ENCODE measurements at regions not wholly inside any gene's neighbourhood (a gene's known extent, or its start where the extent isn't known, plus 50 kb on each side); places are given as distances from the start of the nearest gene placed in this dataset.
A peak's percentile ranks its signal among the peaks of the same experiment; 100 is the strongest.
"Not testable (repeated sequence)": the region's sequence is repeated elsewhere in the genome, so short reads cannot be mapped to it uniquely, and the experiment has no call there.

DNA sequence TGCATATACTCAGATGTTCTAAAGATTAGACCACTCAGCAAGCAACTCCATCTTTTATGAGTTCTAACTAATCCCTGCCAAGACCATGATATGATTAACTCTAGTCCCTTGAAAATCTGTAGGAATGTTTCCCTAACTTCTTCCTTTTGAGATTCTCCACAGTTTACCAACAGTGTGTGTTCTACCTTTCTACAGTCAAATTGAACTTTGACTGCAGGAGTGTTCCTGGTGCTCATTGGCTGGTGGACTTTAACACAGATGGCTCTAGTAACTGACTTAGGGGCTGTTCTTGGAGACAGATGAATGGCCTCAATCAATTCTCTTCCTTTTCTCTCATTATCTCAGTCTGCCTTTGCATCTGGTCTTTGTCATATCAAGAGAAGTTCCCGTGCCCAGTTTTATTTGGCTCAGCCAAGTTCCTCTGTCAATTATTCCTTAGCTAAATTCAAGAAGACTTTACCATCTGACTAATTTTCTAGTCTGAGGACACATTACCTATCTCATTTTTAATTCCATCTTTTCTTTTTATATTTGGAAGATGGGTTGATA is 643.9 kb upstream of the CAMK1G start:
- peak; percentile 91 for DNase-seq (ENCODE audit: low spot score)

- DNase-seq (ENCODE audit: low spot score) = no peak
These were observed 641.0 kb upstream of the CAMK1G start for GRCh38 chr1:208942394-208943130.

- DNase-seq (ENCODE audit: low spot score) = no peak
These were observed 640.2 kb upstream of the CAMK1G start for GRCh38 chr1:208943291-208943690.

- DNase-seq (ENCODE audit: low spot score) = no peak
These were observed 638.5 kb upstream of the CAMK1G start for GRCh38 chr1:208944981-208945451.

DNA sequence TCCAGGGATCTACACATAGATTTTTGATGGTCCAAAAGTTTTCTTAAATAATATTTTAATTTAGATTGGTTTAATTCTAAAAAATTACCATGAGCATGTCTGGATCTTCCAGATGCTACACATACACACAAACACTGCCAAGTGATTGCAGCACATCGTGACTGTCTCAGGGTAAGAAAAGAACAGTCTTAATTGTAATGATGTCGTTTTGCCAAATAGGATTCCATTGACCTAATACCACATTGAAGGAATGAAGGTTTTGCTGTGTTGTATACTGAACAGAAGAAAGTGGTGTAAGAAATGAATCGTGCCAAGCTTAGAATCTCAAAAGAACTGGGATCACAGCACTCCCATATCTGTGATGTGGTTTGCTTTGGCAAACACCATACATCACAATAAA is 633.3 kb upstream of the CAMK1G start:
- DNase-seq (ENCODE audit: low spot score) = no peak

GRCh38 chr1:208951026-208951525 is 632.4 kb upstream of the CAMK1G start:
- no peak for DNase-seq (ENCODE audit: low spot score)

DNA sequence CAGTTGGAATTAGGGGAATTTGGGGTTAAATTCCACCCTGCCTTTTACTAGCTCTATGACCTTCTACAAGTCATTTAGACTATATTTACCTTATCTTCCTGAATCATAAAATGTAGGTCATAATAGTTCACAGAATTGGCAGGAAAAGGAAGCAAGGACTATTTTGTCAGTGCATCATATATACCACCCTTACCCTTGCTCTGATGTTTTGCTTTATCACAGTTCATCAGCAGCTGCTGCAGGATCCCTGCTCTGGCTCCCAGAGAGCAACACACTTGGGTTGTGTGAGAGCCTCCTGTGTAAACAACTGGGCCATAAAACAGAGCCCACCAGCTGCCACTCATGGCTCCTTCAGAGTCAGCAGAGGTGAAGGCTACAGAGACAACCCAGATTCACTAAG is 631.6 kb upstream of the CAMK1G start:
- DNase-seq (ENCODE audit: low spot score) = peak; percentile 81

GRCh38 chr1:208962867-208963266 is 620.6 kb upstream of the CAMK1G start:
- DNase-seq (ENCODE audit: low spot score) = no peak

GRCh38 chr1:208965351-208965750 is 618.2 kb upstream of the CAMK1G start:
- no peak for DNase-seq (ENCODE audit: low spot score)

DNA sequence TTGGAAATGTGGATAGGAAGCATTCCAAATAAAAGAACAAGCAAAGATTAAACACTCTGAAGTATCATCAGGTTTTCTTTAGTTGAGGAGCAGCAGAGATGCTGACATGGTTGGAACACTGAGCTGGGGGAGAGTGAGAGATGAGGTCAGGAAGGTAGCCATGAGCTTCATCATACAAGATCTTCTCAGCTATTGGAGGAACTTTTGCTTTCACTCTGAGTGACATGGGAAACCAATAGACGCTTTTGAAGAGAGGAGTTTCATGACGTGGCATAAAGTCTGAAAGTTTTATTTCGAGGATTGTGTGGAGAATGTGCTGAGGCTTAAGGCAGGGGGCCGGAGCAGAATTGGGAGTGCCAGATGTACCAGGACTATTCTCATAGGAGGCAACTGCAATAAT is 616.2 kb upstream of the CAMK1G start:
- DNase-seq (ENCODE audit: low spot score) = no peak

GRCh38 chr1:208974717-208975116 is 608.8 kb upstream of the CAMK1G start:
- peak; percentile 12 for DNase-seq (ENCODE audit: low spot score)

- DNase-seq (ENCODE audit: low spot score) = no peak
These were observed 608.1 kb upstream of the CAMK1G start for GRCh38 chr1:208975456-208975855.

DNA sequence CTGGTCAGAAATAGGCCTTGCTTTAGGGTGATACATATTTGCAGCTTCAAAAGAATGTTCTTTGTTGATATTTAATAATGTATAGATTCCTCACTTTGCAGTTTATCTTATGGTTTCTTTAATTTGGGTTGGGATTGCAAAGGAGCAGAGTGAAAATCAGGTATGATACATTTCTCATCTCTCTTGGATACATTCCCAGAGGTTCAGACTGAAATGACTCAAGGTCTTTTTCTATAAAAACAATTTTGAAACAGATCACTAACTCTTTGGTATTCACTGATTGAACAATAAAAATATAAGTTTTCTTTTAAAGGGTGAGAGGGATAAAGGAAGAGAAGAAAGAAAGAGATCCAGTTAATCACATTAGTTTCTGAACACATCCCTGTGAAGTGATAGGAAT is 606.5 kb upstream of the CAMK1G start:
- no peak for DNase-seq (ENCODE audit: low spot score)

- no peak for DNase-seq (ENCODE audit: low spot score)
These were observed 605.8 kb upstream of the CAMK1G start for GRCh38 chr1:208977638-208978256.

GRCh38 chr1:208979776-208980175 is 603.7 kb upstream of the CAMK1G start:
- DNase-seq (ENCODE audit: low spot score) = no peak

GRCh38 chr1:208980605-208981004 is 602.9 kb upstream of the CAMK1G start:
- no peak for DNase-seq (ENCODE audit: low spot score)

GRCh38 chr1:208985231-208985630 is 598.3 kb upstream of the CAMK1G start:
- no peak for DNase-seq (ENCODE audit: low spot score)

- DNase-seq (ENCODE audit: low spot score) = no peak
These were observed 594.7 kb upstream of the CAMK1G start for GRCh38 chr1:208988811-208989222.

- DNase-seq (ENCODE audit: low spot score) = no peak
These were observed 593.1 kb upstream of the CAMK1G start for GRCh38 chr1:208990456-208990855.

- not testable (repeated sequence) for DNase-seq (ENCODE audit: low spot score)
These were observed 586.5 kb upstream of the CAMK1G start for GRCh38 chr1:208997053-208997452.

DNA sequence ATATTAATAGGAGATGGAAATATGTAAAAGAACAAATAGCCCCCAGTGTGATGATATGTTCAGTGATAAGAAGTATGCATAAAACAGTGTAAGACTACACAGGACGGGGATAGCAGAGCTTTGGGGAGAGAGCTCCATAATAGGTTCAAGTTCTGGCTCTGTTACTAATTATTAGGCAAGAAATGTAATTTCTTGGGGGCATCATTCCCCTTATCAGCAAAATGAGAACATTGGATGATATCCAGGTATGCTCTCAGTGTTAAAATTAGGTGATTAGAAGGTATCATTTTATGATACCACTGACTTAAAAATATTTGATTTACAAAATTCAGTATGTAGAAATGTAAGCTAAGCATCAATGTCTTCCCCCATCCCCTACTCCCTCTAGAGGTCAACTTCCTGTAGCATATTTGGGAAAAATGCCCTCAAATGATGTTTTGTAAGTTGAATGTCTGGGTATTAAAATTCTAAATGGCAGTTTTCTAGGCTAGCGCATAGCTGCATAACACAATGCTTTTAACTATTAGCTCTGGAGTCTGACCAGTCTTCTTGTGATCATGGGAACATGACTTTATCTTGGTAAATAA is 585.7 kb upstream of the CAMK1G start:
- peak; percentile 6 for DNase-seq (ENCODE audit: low spot score)

GRCh38 chr1:209008586-209008985 is 574.9 kb upstream of the CAMK1G start:
- DNase-seq (ENCODE audit: low spot score) = no peak

Measured in SK-N-DZ (cell line).